Endothelial cell of umbilical vein (primary cell): ENCODE measurements at regions not wholly inside any gene's neighbourhood (a gene's known extent, or its start where the extent isn't known, plus 50 kb on each side); places are given as distances from the start of the nearest gene placed in this dataset.

ENCODE experiments used
- BruUV-seq: library from RNA; stranded (reverse); fragments of 400-500 nt; replicated peaks from 2 replicates; lab custom pipeline; 2021; lab: Mats Ljungman, UMichigan
- CTCF ChIA-PET: fragments of 300-600, 350-600 bp; sonication (Branson Sonifier 250); formaldehyde crosslinking; loops from one replicate; lab custom pipeline; 2021; ENCODE audit warnings: antibody characterized with exemption, inconsistent platforms; lab: Charles Lee
- POLR2A ChIA-PET: fragments of 300-600, 350-600 bp; sonication (Branson Sonifier 250); formaldehyde crosslinking; loops from one replicate; lab custom pipeline; 2021; ENCODE audit warnings: antibody characterized with exemption, inconsistent platforms; lab: Charles Lee
- DNase-seq: peaks from one replicate; pipeline ENCODE4 v3.0.0-alpha.2; 2011; ENCODE audit warnings: low read depth, low spot score
- FAIRE-seq: peaks from 2 replicates; lab custom pipeline; 2011; peaks lifted over from hg19 to GRCh38; lab: Jason Lieb, UNC
- H2AFZ ChIP-seq: 2 replicates; pipeline ENCODE4 v1.6.0; 2012; ENCODE audit warnings: low read depth, low read length, control low read depth, inconsistent platforms
- H3K27ac ChIP-seq: 2 replicates; pipeline ENCODE4 v1.5.1; 2011; ENCODE audit warnings: low read depth, mild to moderate bottlenecking, control low read depth, low read length, moderate library complexity; ENCODE audit not compliant: insufficient read depth
- H3K27me3 ChIP-seq, 2 experiments: 2 replicates each; pipeline versions ENCODE4 v1.6.0 to v1.6.1; 2011; ENCODE audit warnings: low read length in 2 of 2, mixed read lengths in 1 of 2; ENCODE audit not compliant: control insufficient read depth in 2 of 2, insufficient read depth in 2 of 2
- H3K36me3 ChIP-seq, 2 experiments: 2 replicates in 1 of 2; 3 replicates in 1 of 2; pipeline ENCODE4 v1.5.1; 2011; ENCODE audit warnings: low read length in 2 of 2, mild to moderate bottlenecking in 1 of 2, moderate library complexity in 1 of 2; ENCODE audit not compliant: control insufficient read depth in 2 of 2, insufficient read depth in 2 of 2; ENCODE audit errors: extremely low read depth in 1 of 2
- H3K4me1 ChIP-seq: 3 replicates; pipeline ENCODE4 v1.5.1; 2011; ENCODE audit warnings: mild to moderate bottlenecking, low read length; ENCODE audit not compliant: control insufficient read depth, insufficient read depth; ENCODE audit errors: extremely low read depth
- H3K4me2 ChIP-seq: 2 replicates; pipeline ENCODE4 v1.6.1; 2011; ENCODE audit warnings: low read length, control low read depth, mixed read lengths; ENCODE audit not compliant: insufficient read depth
- H3K4me3 ChIP-seq, 3 experiments: fragments of 200-600 bp in 1 of 3; sonication (generic), shearing (Covaris generic) in 1 of 3; replicated peaks in 1 of 3; 2 replicates each; pipeline ENCODE4 v1.5.1; 2011 to 2016; ENCODE audit warnings: control low read depth in 3 of 3, low read length in 3 of 3, mild to moderate bottlenecking in 2 of 3, inconsistent platforms in 1 of 3, low read depth in 1 of 3, moderate library complexity in 1 of 3; ENCODE audit not compliant: insufficient read depth in 1 of 3
- H3K79me2 ChIP-seq: 2 replicates; pipeline ENCODE4 v1.6.0; 2012; ENCODE audit warnings: low read length, inconsistent platforms; ENCODE audit not compliant: control insufficient read depth, insufficient read depth
- H3K9ac ChIP-seq: replicated peaks from 2 replicates; pipeline ENCODE3; 2011; ENCODE audit warnings: low read length, control low read depth; ENCODE audit not compliant: insufficient read depth; ENCODE audit errors: extremely low read depth
- H3K9me1 ChIP-seq: replicated peaks from 3 replicates; pipeline ENCODE4 v1.6.0; 2011; ENCODE audit warnings: mild to moderate bottlenecking, low read length; ENCODE audit not compliant: control insufficient read depth, insufficient read depth; ENCODE audit errors: extremely low read depth
- H3K9me3 ChIP-seq: replicated peaks from 2 replicates; pipeline ENCODE4 v1.5.1; 2012; ENCODE audit warnings: low read length, inconsistent platforms; ENCODE audit not compliant: control insufficient read depth, insufficient read depth
- H4K20me1 ChIP-seq: replicated peaks from 2 replicates; pipeline ENCODE3; 2011; ENCODE audit warnings: mild to moderate bottlenecking, low read length; ENCODE audit not compliant: control insufficient read depth, insufficient read depth; ENCODE audit errors: extremely low read depth
- CTCF ChIP-seq, 2 donors: IDR thresholded peaks; 1 replicate in 1 of 2; 2 replicates in 1 of 2; pipeline ENCODE4 v1.5.1; 2011; ENCODE audit warnings: low read length in 2 of 2, mild to moderate bottlenecking in 2 of 2, moderate library complexity in 2 of 2, control low read depth in 1 of 2, inconsistent platforms in 1 of 2, low read depth in 1 of 2; ENCODE audit not compliant: insufficient read depth in 1 of 2; ENCODE audit errors: extremely low read depth in 1 of 2
- EZH2 ChIP-seq: IDR thresholded peaks from 2 replicates; pipeline ENCODE4 v1.6.1; 2012; ENCODE audit warnings: borderline replicate concordance, low read depth, mild to moderate bottlenecking, moderate library complexity, low read length, inconsistent platforms; ENCODE audit not compliant: severe bottlenecking
- FOS ChIP-seq: IDR thresholded peaks from 2 replicates; pipeline ENCODE4 v1.6.1; 2011; ENCODE audit warnings: mild to moderate bottlenecking, low read length, moderate library complexity, borderline replicate concordance; ENCODE audit not compliant: insufficient read depth
- GATA2 ChIP-seq: IDR thresholded peaks from 2 replicates; pipeline ENCODE4 v1.7.0; 2011; ENCODE audit warnings: low read depth, mild to moderate bottlenecking, moderate library complexity, mixed read lengths, low read length; ENCODE audit not compliant: insufficient read length, insufficient read depth
- JUN ChIP-seq: IDR thresholded peaks from 2 replicates; pipeline ENCODE4 v1.6.1; 2011; ENCODE audit warnings: borderline replicate concordance, low read depth; ENCODE audit not compliant: insufficient read length, insufficient read depth
- MAX ChIP-seq: IDR thresholded peaks from 2 replicates; pipeline ENCODE4 v1.6.1; 2011; ENCODE audit not compliant: insufficient read depth, insufficient read length
- POLR2A ChIP-seq: IDR thresholded peaks from 2 replicates; pipeline ENCODE4 v1.6.1; 2012; ENCODE audit warnings: low read depth, mild to moderate bottlenecking, control low read depth, low read length
- dilution Hi-C: fragments of 300-500 bp; cut with MboI; formaldehyde crosslinking; loops from one replicate; pipeline ENCODE4 v1.15.0; 2019; ENCODE audit warnings: low sequenced_read_pairs; ENCODE audit not compliant: extremely low pct_ligation_motif_present
- intact Hi-C: fragments of 100-400 bp; cut with micrococcal nuclease; formaldehyde crosslinking; loops from one replicate; pipeline ENCODE4 v1.10.0; 2022

- H3K4me2 ChIP-seq = peak overlapping the region; percentile 65
- DNase-seq (no peak), FAIRE-seq (no peak)
- POLR2A ChIA-PET = interaction anchor here (1.0 kb wide), 1 partner anchor 65 kb away, joined by 3 read pairs; no protein-coding TSS in a partner anchor
- no peaks in the 10 kb centered on the region for H4K20me1 ChIP-seq
- H3K9me3 ChIP-seq = no peaks in the 10 kb centered on the region
- CTCF ChIA-PET = interaction anchor here (1.0 to 2.5 kb wide), 5 partner anchors 12 to 71 kb away, joined by 3 to 9 read pairs (median 8); no protein-coding TSS in a partner anchor
- no peaks in the 10 kb centered on the region for H3K36me3 ChIP-seq
- intact Hi-C loops (loop anchor here (1.0 kb wide), 1 partner anchor 18 kb away; no protein-coding TSS in a partner anchor), dilution Hi-C loops (no loop called here)
- H3K4me1 ChIP-seq = peaks cover 67% of the 10 kb centered on the region
- TF ChIP-seq CTCF (IDR thresholded peaks at IDR 0.05; ENCODE audit: extremely low read depth in 1 of 2, insufficient read depth in 1 of 2, low read depth in 1 of 2, low read length in 2 of 2) (no peak), EZH2 (no peak)
- no peak overlapping the region for H2AFZ ChIP-seq
- H3K9ac ChIP-seq = no peak overlapping the region
- peak overlapping the region; percentile 83 for H3K27ac ChIP-seq
- H3K9me1 ChIP-seq = no peaks in the 10 kb centered on the region
- H3K27me3 ChIP-seq = no peaks in the 10 kb centered on the region
- H3K4me3 ChIP-seq = no peak overlapping the region
- BruUV-seq = no TSS peak
- no peaks in the 10 kb centered on the region for H3K79me2 ChIP-seq
Measured at GRCh38 chr1:94318505-94319030, 81.2 kb upstream of the ARHGAP29 start.

- no TSS peak for BruUV-seq
- dilution Hi-C loops = no loop called here
Measured at GRCh38 chr1:94317790-94318188, 80.4 kb upstream of the ARHGAP29 start.

More at GRCh38 chr1:94317790-94318188, 80.4 kb upstream of the ARHGAP29 start:
- intact Hi-C loops = no loop called here
- Histone ChIP-seq H3K27ac (no peak overlapping the region), H3K4me3 (no peak overlapping the region), H3K27me3 (no peaks in the 10 kb centered on the region), H3K36me3 (no peaks in the 10 kb centered on the region), H3K9me3 (no peaks in the 10 kb centered on the region), H2AFZ (no peak overlapping the region), H4K20me1 (no peaks in the 10 kb centered on the region), H3K79me2 (no peaks in the 10 kb centered on the region), H3K9ac (no peak overlapping the region), H3K4me2 (no peak overlapping the region), H3K4me1 (peaks cover 59% of the 10 kb centered on the region), H3K9me1 (no peaks in the 10 kb centered on the region)
- DNase-seq (no peak), FAIRE-seq (no peak)
- CTCF ChIA-PET = interaction anchor here (0.8 to 2.5 kb wide), 6 partner anchors 11 to 273 kb away, joined by 3 to 9 read pairs (median 6); no protein-coding TSS in a partner anchor
- POLR2A ChIA-PET = interaction anchor here (0.8 to 1.1 kb wide), 5 partner anchors 10 to 80 kb away, joined by 3 to 4 read pairs (median 3); partner anchors contain the start of gene ARHGAP29
- no peak for TF ChIP-seq MAX
- no peak for TF ChIP-seq POLR2A
- TF ChIP-seq GATA2 = no peak
- no peak for TF ChIP-seq CTCF (IDR thresholded peaks at IDR 0.05; ENCODE audit: extremely low read depth in 1 of 2, insufficient read depth in 1 of 2, low read depth in 1 of 2, low read length in 2 of 2)
- TF ChIP-seq EZH2 = no peak
- TF ChIP-seq FOS = no peak
- no peak for TF ChIP-seq JUN
